GM19025 (cell line): ENCODE measurements at regions not wholly inside any gene's neighbourhood (a gene's known extent, or its start where the extent isn't known, plus 50 kb on each side); places are given as distances from the start of the nearest gene placed in this dataset.
"Not testable (repeated sequence)": the region's sequence is repeated elsewhere in the genome, so short reads cannot be mapped to it uniquely, and the experiment has no call there.

Experiments
- ATAC-seq: cut with Tn5 transposase; IDR thresholded peaks from one replicate; pipeline ENCODE4 v1.9.1; 2021; ENCODE audit warnings: mild to moderate bottlenecking, low read depth, moderate library complexity; ENCODE audit not compliant: unreplicated experiment

DNA sequence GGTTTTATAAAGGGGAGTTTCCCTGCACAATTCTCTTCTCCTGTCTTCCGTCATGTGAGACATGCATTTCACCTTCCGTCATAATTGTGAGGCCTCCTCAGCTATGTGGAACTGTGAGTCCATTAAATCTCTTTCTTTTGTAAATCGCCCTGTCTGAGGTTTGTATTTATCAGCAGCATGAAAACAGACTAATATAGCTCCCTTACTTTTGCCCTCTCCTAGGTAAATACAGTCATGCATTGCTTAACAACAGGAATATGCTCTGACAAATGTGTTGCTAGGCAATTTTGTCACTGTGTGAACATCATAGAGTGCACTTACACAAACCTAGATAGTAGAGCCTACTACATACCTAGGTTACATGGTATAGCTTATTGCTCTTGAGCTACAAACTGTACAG lies 616.8 kb downstream of the RWDD3 start:
- ATAC-seq: no peak

DNA sequence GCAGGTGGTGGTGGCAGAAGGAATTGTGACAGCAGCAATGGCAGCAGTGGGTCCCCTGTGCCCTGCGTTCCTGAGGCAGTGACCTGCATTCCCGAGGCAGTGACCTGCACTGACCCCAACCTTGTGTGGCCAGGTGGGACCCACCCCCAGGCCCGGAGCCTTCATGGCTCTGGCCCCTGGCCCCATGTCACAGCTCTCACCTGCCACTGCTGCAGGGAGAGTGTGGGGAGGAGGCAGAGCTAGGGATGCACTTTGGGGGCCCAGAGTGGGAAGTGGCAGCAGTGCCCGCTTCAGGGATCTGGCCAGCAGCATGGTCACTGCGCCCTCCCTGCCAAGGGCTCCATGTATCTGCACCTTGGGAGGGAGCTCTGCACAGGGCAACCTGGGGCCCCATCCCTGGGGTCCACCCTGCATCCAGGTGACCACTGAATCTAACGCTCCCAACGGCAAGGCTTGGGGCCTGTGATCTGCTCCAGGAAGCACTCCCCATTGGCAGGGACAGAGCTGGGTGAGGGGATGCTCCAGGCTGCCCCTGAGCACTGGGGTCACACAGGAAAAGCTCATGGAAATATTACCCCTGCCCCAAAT lies 618.6 kb downstream of the RWDD3 start:
- ATAC-seq: no peak

DNA sequence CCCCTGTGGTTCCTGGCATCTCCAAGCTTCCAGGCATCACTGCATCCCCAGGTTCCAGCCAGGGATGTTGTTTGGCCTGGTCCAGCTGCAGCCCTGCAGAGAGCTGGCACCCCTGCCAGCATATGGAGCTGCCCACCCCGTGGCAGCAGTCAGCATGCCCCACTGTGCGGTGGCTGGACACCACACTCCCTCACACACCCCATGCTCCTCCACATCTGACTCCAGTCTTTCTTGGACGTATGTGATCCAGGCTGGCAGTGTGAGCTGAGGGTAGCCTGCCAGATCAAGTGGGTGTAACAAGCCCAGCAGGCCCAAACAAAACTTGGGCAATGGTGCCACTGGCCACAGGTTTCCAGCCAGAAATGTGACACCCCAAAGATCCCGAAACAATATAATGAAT lies 620.4 kb downstream of the RWDD3 start:
- ATAC-seq: no peak

DNA sequence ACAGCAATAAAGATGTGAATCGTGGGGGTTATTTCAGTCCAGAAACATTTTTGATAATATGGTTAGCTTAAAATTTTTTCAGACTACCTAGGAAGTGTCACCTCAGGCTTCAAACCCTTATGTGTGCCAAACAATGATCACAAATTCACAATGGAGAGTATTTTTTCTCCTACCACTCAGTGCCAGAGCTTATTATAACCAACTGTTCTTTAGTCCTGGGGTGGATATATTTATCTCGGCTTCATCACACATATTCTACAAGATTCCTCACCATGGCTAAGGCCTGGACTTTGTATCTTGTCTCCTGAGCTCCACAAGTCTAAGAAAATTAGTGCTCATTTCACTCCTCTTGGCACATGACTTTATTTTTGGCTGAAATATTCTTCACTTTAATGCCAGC lies 629.1 kb downstream of the RWDD3 start:
- ATAC-seq: no peak

DNA sequence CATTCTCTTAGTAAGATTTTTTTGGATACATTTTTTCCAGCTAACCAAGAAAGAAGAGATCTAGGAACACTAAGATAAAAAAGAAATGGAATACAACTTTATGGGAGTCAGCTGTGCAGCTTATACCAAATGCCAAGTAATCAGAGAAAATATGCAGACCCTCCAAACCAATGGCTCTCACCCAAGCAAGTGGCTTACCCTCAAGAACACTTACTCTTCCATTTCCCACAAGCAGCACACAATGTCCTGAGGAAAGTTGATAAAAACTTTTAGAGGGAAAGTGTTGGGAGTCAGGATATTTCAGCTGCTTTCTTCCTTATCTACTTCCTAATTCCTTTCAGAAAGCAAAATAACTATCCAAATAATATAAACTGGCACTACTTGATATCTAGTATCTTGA lies 631.8 kb downstream of the RWDD3 start:
- no peak for ATAC-seq

DNA sequence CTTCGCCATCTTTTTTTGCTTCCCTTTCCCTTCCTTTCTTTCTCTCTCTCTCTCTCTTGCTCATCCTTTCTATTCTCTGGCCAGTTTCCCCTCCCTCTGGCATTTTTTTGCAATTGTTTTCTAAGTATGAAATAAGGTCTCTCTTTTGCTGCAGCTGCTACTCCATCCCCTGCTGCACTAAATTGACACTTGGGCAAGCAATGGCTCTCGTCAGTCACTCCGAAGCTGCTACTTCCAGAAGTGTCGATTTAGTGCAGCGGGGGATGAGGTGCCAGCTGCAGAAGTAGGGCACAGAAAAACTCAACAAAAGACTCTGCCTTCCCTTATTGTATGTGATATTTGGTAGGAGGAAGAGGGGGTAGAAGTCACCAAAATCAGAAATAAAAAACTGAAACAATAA lies 642.3 kb downstream of the RWDD3 start:
- ATAC-seq: no peak

DNA sequence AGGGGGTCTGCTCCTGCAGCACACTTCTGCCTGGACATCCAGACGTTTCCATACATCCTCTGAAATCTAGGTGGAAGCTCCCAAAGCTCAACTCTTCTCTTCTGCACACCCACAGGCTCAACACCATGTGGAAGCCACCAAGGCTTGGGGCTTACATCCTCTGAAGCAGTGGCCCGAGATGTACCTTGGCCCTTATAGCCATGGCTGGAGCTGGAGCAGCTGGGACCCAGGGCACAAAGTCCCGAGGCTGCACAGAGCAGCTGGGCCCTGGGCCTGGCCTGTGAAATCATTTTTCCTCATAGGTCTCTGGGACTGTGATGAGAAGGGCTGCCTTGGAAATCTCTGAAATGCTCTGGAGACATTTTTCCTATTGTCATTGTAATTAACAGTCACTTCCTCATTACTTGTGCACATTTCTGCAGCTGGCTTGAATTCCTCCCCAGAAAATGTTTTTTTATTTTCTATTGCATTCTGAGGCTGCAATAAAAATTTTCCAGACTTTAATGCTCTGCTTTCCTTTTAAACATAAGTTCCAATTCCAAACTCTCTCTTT lies 645.6 kb downstream of the RWDD3 start:
- ATAC-seq: no peak

DNA sequence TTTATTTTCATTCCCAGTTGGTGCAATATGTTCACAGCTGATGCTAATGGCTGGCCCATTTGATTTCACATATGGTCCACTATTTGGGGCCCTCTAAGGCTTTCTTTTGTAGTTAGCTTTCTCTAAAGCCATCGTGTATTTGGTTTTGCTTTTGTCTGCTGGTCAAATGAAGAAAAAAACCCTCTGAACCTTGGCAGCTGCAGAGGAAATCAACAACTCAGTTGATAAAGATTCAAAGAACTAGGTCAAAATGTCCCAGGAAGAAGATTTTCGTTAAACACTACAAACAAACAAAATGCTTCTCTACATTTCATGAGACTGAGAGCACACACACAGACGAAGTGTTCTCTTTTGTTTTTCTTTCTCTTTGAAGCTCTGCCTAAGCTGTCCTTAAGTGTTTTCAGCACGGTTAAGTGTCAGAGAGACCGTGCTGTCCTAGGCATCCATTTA lies 655.0 kb downstream of the RWDD3 start:
- no peak for ATAC-seq

DNA sequence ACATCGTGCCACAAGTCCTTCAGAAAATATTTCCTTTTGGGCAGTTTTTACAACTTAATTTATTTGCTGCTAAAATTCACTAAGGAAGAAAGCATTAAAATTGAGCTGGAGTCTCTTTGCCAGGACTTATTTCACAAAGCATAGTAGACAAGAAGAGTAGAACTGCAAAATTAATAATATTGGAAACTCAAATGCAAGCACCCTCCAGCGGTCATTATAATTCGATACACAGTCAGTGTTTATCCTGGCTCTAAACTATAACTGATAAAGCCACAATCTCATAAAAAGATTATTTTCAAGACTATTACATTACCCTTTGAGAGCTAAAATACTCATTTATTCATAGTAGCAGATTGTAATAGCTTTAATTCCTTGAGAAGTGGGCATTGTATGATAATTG lies 655.4 kb downstream of the RWDD3 start:
- no peak for ATAC-seq

DNA sequence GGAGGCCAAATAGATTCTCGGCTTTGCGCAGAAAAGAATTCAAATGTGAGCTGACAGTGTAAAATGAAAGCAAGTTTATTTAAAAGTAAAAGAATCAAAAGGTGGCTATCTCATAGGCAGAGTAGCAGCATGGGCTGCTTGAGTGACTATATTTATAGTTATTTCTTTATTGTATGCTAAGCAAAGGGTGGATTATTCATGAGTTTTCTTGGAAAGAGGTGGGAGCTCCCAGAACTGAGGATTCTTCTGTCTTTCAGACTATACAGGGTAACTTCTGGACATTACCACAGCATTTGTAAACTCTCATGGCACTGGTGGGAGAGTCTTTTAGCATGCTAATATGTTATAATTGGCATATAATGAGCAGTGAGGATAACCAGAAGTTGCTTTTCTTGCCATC lies 659.9 kb downstream of the RWDD3 start:
- ATAC-seq: no peak

DNA sequence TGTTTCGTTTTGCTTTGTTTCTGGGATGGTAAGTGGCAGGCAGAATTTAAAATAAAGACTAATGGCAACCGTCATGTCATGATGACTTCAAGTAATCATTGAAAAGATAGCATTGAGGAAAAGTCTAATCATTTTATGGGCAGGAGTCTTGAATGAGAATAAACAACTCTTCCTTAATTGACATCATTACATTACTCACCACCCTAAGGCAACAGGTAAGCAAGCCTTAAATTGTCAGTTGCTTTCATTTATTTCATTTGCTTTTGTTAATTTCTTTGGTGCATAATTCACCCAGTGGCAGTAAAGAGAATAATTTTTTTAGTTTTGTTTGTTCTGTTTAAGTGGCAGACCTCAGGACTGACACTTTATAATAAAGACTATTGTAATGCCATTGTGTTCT lies 669.0 kb downstream of the RWDD3 start:
- no peak for ATAC-seq

DNA sequence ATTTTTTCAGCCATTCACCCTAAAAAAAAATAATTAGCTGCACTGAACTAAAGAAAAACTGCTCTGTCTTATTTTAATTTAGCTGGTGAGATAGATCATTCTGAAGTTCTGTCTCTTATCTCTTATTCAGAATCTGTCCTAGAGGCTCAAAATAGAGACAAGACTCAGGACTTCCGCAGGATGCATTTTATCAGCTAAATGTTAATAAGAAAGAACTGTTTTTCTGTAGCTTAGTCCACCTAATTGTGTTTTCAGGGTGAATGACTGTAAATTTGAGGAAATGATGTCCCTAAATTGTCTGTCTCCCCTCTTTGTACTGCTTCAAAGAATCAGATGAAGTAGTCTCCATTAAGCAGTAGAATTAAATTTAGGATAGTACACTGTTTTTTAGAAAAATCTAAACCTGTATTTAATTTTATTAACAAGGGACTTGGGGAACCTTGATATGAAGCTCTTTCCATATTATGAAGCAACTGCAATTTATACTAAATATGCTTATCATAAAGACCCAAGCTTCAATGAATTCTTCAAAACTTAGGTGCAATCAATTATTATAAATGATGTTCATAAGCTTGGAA lies 671.9 kb downstream of the RWDD3 start:
- ATAC-seq: no peak

DNA sequence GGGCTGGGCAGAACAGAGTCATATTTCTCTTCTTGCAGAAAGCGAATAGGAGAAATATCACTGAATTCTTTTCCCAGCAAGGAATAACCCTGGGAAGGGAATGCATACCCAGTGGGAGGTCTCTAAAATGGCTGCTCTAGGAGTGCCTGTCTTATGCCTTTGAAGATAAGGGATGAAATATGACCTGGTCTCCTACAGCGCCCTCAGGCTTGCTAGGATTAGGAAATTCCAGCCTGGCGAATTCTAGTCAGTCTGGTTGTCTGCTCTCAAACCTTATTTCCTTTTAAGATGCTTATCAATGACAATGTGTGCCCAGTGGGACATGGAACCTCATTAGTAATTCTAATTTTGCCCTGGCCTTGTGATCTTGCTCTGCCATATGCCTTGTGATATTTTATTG lies 677.7 kb downstream of the RWDD3 start:
- ATAC-seq: not testable (repeated sequence)

DNA sequence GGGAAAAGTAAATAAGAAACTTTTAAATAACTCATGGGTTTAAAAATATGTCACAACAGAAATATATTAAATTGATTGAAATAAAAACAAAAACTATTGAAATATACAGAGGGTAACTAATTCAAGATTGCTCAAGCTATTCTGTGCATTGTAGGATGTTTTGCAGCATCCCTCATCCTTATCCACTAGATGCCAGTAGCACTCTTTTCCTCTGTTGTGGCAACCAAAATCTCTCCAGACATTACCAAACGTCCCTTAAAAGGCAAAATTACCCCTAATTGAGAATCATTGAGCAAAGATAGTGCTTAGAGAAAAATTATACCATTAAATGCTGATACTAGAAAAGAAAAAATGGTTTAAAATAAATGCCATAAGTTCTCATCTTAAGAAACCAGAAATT lies 682.6 kb downstream of the RWDD3 start:
- no peak for ATAC-seq

DNA sequence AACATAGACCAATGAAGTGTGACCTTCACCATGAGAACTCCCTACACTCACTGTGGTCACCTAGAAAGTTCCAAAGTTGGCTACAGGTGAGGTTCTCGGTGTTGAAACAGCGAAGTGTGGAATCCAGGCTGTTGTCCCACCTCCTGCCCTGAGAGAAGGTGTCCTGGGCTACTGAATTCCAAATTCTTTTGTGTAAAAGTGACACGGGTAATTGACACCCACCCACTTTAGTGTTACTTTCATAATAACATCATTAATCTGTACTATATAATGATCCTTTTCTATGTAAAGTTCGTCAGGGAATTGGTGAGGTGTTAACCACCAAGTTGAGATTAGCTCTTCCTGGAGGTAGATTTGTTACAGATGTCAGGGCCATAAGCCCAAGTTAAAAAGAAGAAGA lies 690.7 kb downstream of the RWDD3 start:
- no peak for ATAC-seq

DNA sequence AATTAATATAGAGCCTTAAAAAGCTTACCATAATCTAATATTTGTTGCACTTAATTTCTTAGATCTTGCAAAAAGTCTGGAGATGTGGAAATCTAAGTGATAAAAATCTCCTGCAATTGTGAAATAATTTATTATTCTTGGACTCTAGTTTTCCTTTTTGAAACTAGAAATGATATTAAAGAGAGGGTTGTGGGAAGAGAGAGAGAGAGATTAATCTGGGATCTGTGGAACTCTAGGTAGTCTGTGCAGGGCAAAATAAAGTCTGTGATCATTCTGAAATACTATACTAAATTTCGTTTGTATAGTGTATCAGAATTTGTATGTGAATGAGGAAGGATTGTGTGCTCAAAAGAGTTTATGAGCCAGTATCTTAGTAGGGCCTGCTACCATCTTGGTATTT lies 692.3 kb downstream of the RWDD3 start:
- no peak for ATAC-seq

DNA sequence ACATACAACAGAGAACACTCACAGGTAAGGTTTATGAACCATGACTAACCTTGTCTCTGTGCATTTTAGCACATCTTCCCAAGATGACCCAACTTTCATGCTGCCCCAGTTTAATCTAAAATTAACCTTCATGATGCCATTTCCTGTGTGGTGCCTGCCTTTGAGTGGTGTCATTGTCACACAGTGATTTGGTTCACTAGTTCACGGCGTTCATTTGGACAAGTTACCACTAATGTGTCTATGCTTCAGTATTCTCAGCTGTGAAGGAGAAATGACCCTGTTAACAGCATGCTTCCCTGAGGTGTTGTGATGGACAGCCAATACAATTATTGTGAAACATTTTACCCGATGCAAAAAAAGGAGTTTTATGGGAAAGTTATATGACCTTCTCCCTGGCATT lies 693.1 kb downstream of the RWDD3 start:
- ATAC-seq: no peak

DNA sequence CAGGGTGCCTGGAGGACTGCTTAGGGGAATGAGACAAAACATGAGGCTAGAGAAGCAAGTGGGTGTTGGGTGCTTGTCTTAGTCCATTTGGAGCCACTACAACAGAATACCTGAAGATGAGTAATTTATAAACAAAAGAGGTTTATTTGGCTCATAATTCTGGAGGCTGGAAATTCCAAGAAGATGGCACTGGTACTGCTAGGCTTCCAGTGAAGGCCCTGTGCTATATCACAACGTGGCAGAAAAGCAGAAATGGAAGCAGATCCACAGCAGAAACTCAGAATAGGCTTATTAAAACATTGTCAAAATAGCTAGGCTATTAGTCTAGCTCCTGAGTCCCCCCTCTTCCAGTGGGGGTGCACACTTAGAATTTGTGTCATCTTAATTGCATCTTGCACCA lies 701.7 kb downstream of the RWDD3 start:
- no peak for ATAC-seq

DNA sequence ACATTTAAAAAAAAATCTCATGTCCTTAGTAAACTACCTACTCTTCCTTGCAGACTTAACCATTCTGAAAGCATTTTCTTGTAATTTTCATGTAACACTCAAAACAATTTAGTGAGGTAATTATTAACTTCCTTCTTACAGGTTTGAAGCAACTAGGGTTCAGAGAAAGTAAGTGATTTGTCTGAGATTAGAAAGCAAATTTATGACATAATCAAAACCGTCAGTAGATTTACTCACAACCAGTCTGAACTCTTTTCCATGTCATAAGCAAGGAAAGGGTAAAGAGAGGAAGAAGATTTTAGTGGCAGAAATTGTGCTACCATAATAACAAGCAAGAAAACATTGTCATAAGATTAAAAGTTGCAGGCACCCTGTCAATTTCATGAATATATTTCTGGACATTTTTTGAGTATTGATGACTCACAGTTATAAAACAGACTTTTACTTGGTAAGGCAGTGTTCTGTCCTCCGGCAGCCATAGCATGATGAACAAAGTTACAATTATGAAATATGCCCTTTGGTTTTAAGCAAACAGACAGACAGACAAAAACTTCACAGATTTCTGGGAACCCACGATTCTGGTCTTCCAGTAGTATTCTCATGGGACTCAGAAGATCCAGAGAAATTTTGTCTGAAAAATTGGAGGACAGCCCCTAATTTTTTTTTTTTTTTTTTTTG lies 707.2 kb downstream of the RWDD3 start:
- ATAC-seq: no peak

DNA sequence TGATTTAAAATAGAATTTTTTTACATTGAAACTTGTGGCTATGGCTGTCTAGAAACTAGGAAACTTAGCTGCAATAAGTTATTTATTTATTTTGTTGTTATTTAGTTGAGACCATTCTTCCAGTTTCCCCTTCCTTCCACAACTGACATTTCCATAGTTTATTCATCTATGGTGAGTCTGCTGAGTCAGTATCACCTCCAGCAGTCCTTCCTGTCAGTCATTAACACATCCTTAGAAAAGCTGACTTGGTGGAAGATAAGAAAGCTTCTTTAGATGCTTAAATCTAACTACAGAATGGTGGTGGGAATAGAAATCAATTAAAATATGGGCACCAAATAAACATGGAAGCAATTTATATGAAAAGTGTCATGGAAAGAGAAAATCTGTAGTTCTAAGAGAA lies 714.0 kb downstream of the RWDD3 start:
- ATAC-seq: no peak

DNA sequence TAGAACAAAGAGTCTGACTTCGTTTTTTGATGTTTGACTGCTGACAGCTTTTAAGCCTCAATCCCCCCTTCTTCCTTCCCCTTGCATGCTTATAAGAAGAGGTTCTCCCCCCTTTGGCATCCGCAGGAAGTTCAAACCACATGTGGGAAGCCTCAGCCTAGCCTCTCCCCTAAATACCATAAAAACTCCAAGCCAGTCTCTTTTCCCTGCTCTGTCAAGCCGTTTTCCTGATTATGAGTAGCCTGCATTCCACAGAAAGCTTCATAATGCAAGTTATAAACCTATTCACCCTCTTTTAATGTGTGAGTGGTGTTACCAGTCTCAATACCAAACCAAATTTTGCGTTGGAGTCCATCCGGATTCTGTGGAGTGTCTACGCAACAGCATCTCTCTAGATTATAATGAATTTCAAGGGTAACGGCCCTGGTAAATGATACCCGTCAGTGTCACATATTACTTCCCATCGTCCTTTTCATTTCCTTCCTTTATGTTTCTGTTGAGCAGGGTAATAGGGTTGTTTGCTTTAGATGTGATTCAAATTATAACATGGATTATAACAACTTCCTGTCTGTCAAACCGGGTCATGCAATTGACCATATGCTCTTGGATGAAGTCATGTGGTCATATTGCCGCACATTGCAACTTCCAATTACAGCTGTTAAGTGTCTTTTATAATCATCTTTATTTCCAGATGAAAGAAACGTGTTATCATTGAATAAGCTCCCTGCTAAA lies 717.5 kb downstream of the RWDD3 start:
- no peak for ATAC-seq
